ENCODE measurements at regions not wholly inside any gene's neighbourhood (a gene's known extent, or its start where the extent isn't known, plus 50 kb on each side); places are given as distances from the start of the nearest gene placed in this dataset.
"Not testable (repeated sequence)": the region's sequence is repeated elsewhere in the genome, so short reads cannot be mapped to it uniquely, and the experiment has no call there.

- not testable (repeated sequence) for H3K4me3 Mint-ChIP-seq; ATAC-seq (ENCODE audit: low read depth in 2 of 2); H3K36me3 ChIP-seq (ENCODE audit: control insufficient read depth, insufficient read depth, low read length); H3K9me3 ChIP-seq (ENCODE audit: control insufficient read depth in 2 of 2, low read length in 2 of 2); H3K4me1 ChIP-seq (ENCODE audit: control insufficient read depth, insufficient read depth, low read length, poor library complexity, severe bottlenecking); H3K9me3 Mint-ChIP-seq; H3K27ac ChIP-seq (ENCODE audit: insufficient read depth, low read length, poor library complexity, severe bottlenecking); DNase-seq; H3K27ac Mint-ChIP-seq; H3K4me3 ChIP-seq (ENCODE audit: low read depth, low read length); H3K27me3 ChIP-seq (ENCODE audit: control insufficient read depth, insufficient read depth, low read length); H3K36me3 Mint-ChIP-seq; H3K4me1 Mint-ChIP-seq
- peaks cover 24% of the 10 kb centered on the region for H3K27me3 Mint-ChIP-seq
Observed at GRCh38 chr13:109702030-109702597, 84.3 kb downstream of the IRS2 start.

DNA sequence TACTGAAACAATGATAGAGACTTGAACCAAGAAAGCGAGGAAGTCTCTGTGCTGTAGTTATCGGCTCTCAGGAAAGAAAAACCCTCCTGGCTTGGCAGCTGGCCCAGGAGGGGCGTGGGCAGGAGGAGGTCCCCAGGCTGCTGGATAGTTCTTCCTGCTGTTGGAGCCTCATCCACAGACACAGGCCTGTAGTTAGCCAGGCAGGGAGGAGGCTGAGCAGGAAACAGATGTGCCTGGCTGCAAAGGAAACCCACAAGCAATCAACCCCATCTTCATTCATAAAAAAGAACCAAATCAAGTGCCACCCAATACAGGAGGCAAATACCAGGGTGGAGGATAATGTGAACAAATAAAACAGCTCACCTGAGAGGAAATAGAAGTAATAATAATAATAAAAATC lies 86.2 kb downstream of the IRS2 start:
- H3K27ac ChIP-seq (ENCODE audit: insufficient read depth, low read length, poor library complexity, severe bottlenecking) = no peak overlapping the region
- no peaks in the 10 kb centered on the region for H3K9me3 ChIP-seq (ENCODE audit: control insufficient read depth in 2 of 2, low read length in 2 of 2)
- H3K36me3 ChIP-seq (ENCODE audit: control insufficient read depth, insufficient read depth, low read length) = no peaks in the 10 kb centered on the region
- H3K27me3 ChIP-seq (ENCODE audit: control insufficient read depth, insufficient read depth, low read length) = peaks cover 6% of the 10 kb centered on the region
- Mint-ChIP-seq H3K36me3 (no peaks in the 10 kb centered on the region), H3K27ac (peak overlapping the region in 1 of 3 donors; percentile 70), H3K9me3 (no peaks in the 10 kb centered on the region), H3K4me3 (no peak overlapping the region), H3K4me1 (peaks cover 0 to 9% (median 0%) of the 10 kb centered on the region in 4 donors), H3K27me3 (peaks cover 18% of the 10 kb centered on the region)
- H3K4me1 ChIP-seq (ENCODE audit: control insufficient read depth, insufficient read depth, low read length, poor library complexity, severe bottlenecking) = no peaks in the 10 kb centered on the region
- no peak for DNase-seq
- no peak overlapping the region for H3K4me3 ChIP-seq (ENCODE audit: low read depth, low read length)
- peak in 1 of 2 donors; percentile 34 for ATAC-seq (ENCODE audit: low read depth in 2 of 2)

DNA sequence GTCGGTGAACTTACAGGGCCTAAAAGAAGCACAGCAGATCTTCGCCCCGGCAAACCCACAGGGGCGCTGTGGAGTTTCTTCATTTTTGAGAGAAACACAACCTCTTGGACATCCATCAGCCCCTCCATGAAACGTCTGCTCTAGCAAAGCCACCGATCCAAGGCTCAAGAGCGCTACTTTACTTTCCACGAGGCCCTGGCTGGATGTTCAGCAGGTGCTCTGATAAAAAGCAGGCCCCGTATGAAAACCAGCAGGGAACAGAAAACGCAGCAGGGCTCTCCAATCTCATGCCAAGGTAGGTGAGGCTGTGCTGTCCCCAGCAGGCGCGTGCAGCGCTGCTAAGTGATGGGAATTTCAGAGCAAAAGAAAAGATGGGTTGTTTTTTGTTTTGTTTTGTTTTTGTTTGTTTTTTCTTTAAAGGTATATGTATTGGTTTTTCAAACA lies 86.7 kb downstream of the IRS2 start:
- Histone ChIP-seq H3K36me3 (ENCODE audit: control insufficient read depth, insufficient read depth, low read length) (no peaks in the 10 kb centered on the region), H3K9me3 (ENCODE audit: control insufficient read depth in 2 of 2, low read length in 2 of 2) (no peaks in the 10 kb centered on the region), H3K27ac (ENCODE audit: insufficient read depth, low read length, poor library complexity, severe bottlenecking) (no peak overlapping the region), H3K4me3 (ENCODE audit: low read depth, low read length) (no peak overlapping the region), H3K27me3 (ENCODE audit: control insufficient read depth, insufficient read depth, low read length) (peaks cover 6% of the 10 kb centered on the region), H3K4me1 (ENCODE audit: control insufficient read depth, insufficient read depth, low read length, poor library complexity, severe bottlenecking) (no peaks in the 10 kb centered on the region)
- Mint-ChIP-seq H3K9me3 (no peaks in the 10 kb centered on the region), H3K27me3 (peaks cover 13% of the 10 kb centered on the region), H3K4me3 (no peak overlapping the region), H3K27ac (no peak overlapping the region), H3K4me1 (peaks cover 0 to 7% (median 0%) of the 10 kb centered on the region in 4 donors), H3K36me3 (no peaks in the 10 kb centered on the region)
- ATAC-seq (ENCODE audit: low read depth in 2 of 2) (no peak), DNase-seq (no peak)

DNA sequence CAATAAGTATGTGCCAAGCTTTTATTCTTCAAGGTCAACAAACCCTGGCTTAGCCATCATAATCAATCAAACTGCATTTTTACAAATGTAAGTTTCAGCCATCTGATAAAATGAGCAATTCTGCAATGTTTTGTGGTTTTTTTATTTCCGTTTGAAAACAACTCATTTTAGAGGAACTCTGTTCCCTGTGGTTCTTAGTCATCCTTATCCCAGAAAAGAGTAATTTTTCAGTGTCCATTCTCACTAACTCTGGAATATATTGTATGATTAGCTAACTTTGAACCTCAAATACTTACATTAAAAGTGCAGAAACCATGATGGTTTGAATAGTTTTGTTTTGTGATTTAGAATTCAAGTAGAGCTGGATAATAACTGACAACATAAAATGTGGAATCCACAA lies 87.6 kb downstream of the IRS2 start:
- Histone ChIP-seq H3K27me3 (ENCODE audit: control insufficient read depth, insufficient read depth, low read length) (peaks cover 3% of the 10 kb centered on the region), H3K36me3 (ENCODE audit: control insufficient read depth, insufficient read depth, low read length) (no peaks in the 10 kb centered on the region), H3K27ac (ENCODE audit: insufficient read depth, low read length, poor library complexity, severe bottlenecking) (no peak overlapping the region), H3K4me1 (ENCODE audit: control insufficient read depth, insufficient read depth, low read length, poor library complexity, severe bottlenecking) (no peaks in the 10 kb centered on the region), H3K4me3 (ENCODE audit: low read depth, low read length) (no peak overlapping the region), H3K9me3 (ENCODE audit: control insufficient read depth in 2 of 2, low read length in 2 of 2) (no peaks in the 10 kb centered on the region)
- peaks cover 0 to 7% (median 0%) of the 10 kb centered on the region in 4 donors for H3K4me1 Mint-ChIP-seq
- H3K4me3 Mint-ChIP-seq = no peak overlapping the region
- DNase-seq (no peak), ATAC-seq (ENCODE audit: low read depth in 2 of 2) (no peak)
- peaks cover 11% of the 10 kb centered on the region for H3K27me3 Mint-ChIP-seq
- H3K27ac Mint-ChIP-seq = no peak overlapping the region
- no peaks in the 10 kb centered on the region for H3K36me3 Mint-ChIP-seq
- H3K9me3 Mint-ChIP-seq = no peaks in the 10 kb centered on the region

GRCh38 chr13:109697936-109698335 lies 88.4 kb downstream of the IRS2 start:
- no peak overlapping the region for H3K27ac Mint-ChIP-seq
- Histone ChIP-seq H3K9me3 (ENCODE audit: control insufficient read depth in 2 of 2, low read length in 2 of 2) (no peaks in the 10 kb centered on the region), H3K4me1 (ENCODE audit: control insufficient read depth, insufficient read depth, low read length, poor library complexity, severe bottlenecking) (no peaks in the 10 kb centered on the region), H3K4me3 (ENCODE audit: low read depth, low read length) (no peak overlapping the region), H3K36me3 (ENCODE audit: control insufficient read depth, insufficient read depth, low read length) (no peaks in the 10 kb centered on the region), H3K27me3 (ENCODE audit: control insufficient read depth, insufficient read depth, low read length) (no peaks in the 10 kb centered on the region), H3K27ac (ENCODE audit: insufficient read depth, low read length, poor library complexity, severe bottlenecking) (no peak overlapping the region)
- H3K36me3 Mint-ChIP-seq = no peaks in the 10 kb centered on the region
- no peaks in the 10 kb centered on the region for H3K9me3 Mint-ChIP-seq
- DNase-seq (no peak), ATAC-seq (ENCODE audit: low read depth in 2 of 2) (no peak)
- H3K27me3 Mint-ChIP-seq = peaks cover 5% of the 10 kb centered on the region
- no peak overlapping the region for H3K4me3 Mint-ChIP-seq
- H3K4me1 Mint-ChIP-seq = peaks cover 0 to 7% (median 0%) of the 10 kb centered on the region in 4 donors

GRCh38 chr13:109695402-109696190 lies 90.8 kb downstream of the IRS2 start:
- Histone ChIP-seq H3K36me3 (ENCODE audit: control insufficient read depth, insufficient read depth, low read length) (no peaks in the 10 kb centered on the region), H3K27me3 (ENCODE audit: control insufficient read depth, insufficient read depth, low read length) (no peaks in the 10 kb centered on the region), H3K27ac (ENCODE audit: insufficient read depth, low read length, poor library complexity, severe bottlenecking) (no peak overlapping the region), H3K9me3 (ENCODE audit: control insufficient read depth in 2 of 2, low read length in 2 of 2) (no peaks in the 10 kb centered on the region), H3K4me1 (ENCODE audit: control insufficient read depth, insufficient read depth, low read length, poor library complexity, severe bottlenecking) (no peaks in the 10 kb centered on the region), H3K4me3 (ENCODE audit: low read depth, low read length) (no peak overlapping the region)
- Mint-ChIP-seq H3K4me1 (peaks cover 0 to 7% (median 0%) of the 10 kb centered on the region in 4 donors), H3K4me3 (no peak overlapping the region), H3K27ac (no peak overlapping the region), H3K36me3 (no peaks in the 10 kb centered on the region), H3K27me3 (no peaks in the 10 kb centered on the region), H3K9me3 (no peaks in the 10 kb centered on the region)
- no peak for ATAC-seq (ENCODE audit: low read depth in 2 of 2)
- no peak for DNase-seq

DNA sequence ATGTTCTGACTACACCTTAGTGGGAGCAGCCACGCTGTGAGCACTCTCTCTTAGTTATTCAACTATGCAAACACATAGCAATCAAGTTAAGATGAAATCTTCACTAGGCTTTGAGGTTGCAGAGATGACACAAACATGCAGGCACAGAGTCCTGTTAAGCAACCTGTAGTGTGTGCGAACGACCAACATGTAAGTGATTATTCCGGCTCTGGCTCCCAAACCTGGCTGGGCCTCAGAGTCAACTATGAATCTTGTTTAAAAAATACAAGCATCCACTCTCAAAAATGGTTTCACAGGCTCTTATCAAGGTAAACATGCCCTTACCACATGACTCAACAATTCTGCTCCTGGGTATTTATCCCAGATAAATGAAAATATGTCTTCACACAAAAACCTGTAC lies 91.4 kb downstream of the IRS2 start:
- no peak overlapping the region for H3K27ac Mint-ChIP-seq
- no peaks in the 10 kb centered on the region for H3K36me3 Mint-ChIP-seq
- H3K9me3 Mint-ChIP-seq = no peaks in the 10 kb centered on the region
- Histone ChIP-seq H3K4me1 (ENCODE audit: control insufficient read depth, insufficient read depth, low read length, poor library complexity, severe bottlenecking) (no peaks in the 10 kb centered on the region), H3K27ac (ENCODE audit: insufficient read depth, low read length, poor library complexity, severe bottlenecking) (no peak overlapping the region), H3K27me3 (ENCODE audit: control insufficient read depth, insufficient read depth, low read length) (no peaks in the 10 kb centered on the region), H3K9me3 (ENCODE audit: control insufficient read depth in 2 of 2, low read length in 2 of 2) (no peaks in the 10 kb centered on the region), H3K4me3 (ENCODE audit: low read depth, low read length) (no peak overlapping the region), H3K36me3 (ENCODE audit: control insufficient read depth, insufficient read depth, low read length) (no peaks in the 10 kb centered on the region)
- H3K4me3 Mint-ChIP-seq = no peak overlapping the region
- DNase-seq (peak in 1 of 3 donors; percentile 18), ATAC-seq (ENCODE audit: low read depth in 2 of 2) (no peak)
- peaks cover 0 to 3% (median 0%) of the 10 kb centered on the region in 4 donors for H3K4me1 Mint-ChIP-seq
- H3K27me3 Mint-ChIP-seq = no peaks in the 10 kb centered on the region

DNA sequence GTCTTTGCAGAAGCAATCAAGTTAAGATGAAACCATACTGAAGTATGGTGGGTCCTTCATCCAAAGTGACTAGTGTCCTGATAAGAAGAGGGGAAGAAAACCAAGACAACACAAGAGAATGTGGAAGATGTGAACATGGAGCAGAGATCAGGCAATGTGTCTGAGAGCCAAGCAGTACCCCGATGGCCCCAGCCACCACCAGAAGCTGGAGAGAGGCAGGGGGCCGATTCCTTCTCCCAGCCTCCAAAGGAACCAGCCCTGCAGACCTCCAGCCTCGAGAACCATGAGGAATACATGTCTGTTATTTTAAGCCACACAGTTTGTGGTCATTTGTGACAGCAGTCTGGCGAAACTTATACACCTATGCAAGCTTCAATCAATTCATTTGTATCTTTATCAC lies 93.2 kb downstream of the IRS2 start:
- Mint-ChIP-seq H3K4me1 (no peaks in the 10 kb centered on the region), H3K36me3 (no peaks in the 10 kb centered on the region)

More for the DNA sequence above, 93.2 kb downstream of the IRS2 start:
- no peak overlapping the region for H3K27ac ChIP-seq (ENCODE audit: insufficient read depth, low read length, poor library complexity, severe bottlenecking)
- DNase-seq = no peak
- H3K27ac Mint-ChIP-seq = no peak overlapping the region
- H3K36me3 ChIP-seq (ENCODE audit: control insufficient read depth, insufficient read depth, low read length) = no peaks in the 10 kb centered on the region
- no peak for ATAC-seq (ENCODE audit: low read depth in 2 of 2)
- H3K9me3 ChIP-seq (ENCODE audit: control insufficient read depth in 2 of 2, low read length in 2 of 2) = no peaks in the 10 kb centered on the region
- peaks cover 0 to 2% (median 0%) of the 10 kb centered on the region in 7 donors for H3K9me3 Mint-ChIP-seq
- H3K4me1 ChIP-seq (ENCODE audit: control insufficient read depth, insufficient read depth, low read length, poor library complexity, severe bottlenecking) = no peaks in the 10 kb centered on the region
- H3K27me3 Mint-ChIP-seq = no peaks in the 10 kb centered on the region
- no peaks in the 10 kb centered on the region for H3K27me3 ChIP-seq (ENCODE audit: control insufficient read depth, insufficient read depth, low read length)
- no peak overlapping the region for H3K4me3 ChIP-seq (ENCODE audit: low read depth, low read length)
- no peak overlapping the region for H3K4me3 Mint-ChIP-seq

Data from CD4-positive, CD25-positive, alpha-beta regulatory T cell (primary cell).